Testis (tissue), 2 donors: ENCODE measurements at regions not wholly inside any gene's neighbourhood (a gene's known extent, or its start where the extent isn't known, plus 50 kb on each side); places are given as distances from the start of the nearest gene placed in this dataset.

ENCODE experiments used
- CTCF ChIP-seq, 3 experiments: fragments of 450-650 bp in 2 of 3; fragments of 200-600 bp in 1 of 3; sonication (generic) in 1 of 3; IDR thresholded peaks; one replicate each; pipeline ENCODE4 v1.5.1; 2016 to 2019; ENCODE audit warnings: antibody characterized with exemption in 3 of 3, mild to moderate bottlenecking in 2 of 3, moderate library complexity in 1 of 3
- POLR2A ChIP-seq: fragments of 450-650 bp; IDR thresholded peaks from one replicate; pipeline ENCODE4 v1.6.1; 2017; ENCODE audit warnings: antibody characterized with exemption, mild to moderate bottlenecking, moderate library complexity

- TF ChIP-seq CTCF (IDR thresholded peaks at IDR 0.05) (no peak), POLR2A (no peak)
Measured at GRCh38 chr14:96626916-96627315, 124.7 kb downstream of the PAPOLA start.
